ENCODE measurements at regions not wholly inside any gene's neighbourhood (a gene's known extent, or its start where the extent isn't known, plus 50 kb on each side); places are given as distances from the start of the nearest gene placed in this dataset.

DNA sequence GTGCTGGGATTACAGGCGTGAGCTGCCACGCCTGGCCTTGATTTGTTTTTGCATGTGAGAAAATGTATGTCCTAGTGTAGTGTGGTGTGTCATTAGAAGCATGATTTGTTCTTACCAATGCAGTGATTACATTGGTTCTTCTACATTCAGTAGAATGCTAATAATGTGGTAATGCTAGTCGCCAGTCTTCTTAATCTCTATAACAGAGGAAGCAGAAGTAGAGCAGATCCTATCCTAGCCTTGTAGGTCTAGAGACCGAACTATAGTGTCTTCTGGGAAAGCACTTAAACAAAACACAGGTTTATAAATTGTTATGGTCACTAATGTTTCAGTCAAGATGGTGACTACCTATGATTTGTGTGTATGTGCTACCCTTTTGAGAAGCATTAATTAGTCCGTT, 197.5 kb upstream of the DMRT1 start:
- TF ChIP-seq POLR2A (IDR thresholded peaks at IDR 0.05) (no peak), POLR2AphosphoS5 (IDR thresholded peaks at IDR 0.05) (no peak)
- TF ChIP-seq, protein P1, sequence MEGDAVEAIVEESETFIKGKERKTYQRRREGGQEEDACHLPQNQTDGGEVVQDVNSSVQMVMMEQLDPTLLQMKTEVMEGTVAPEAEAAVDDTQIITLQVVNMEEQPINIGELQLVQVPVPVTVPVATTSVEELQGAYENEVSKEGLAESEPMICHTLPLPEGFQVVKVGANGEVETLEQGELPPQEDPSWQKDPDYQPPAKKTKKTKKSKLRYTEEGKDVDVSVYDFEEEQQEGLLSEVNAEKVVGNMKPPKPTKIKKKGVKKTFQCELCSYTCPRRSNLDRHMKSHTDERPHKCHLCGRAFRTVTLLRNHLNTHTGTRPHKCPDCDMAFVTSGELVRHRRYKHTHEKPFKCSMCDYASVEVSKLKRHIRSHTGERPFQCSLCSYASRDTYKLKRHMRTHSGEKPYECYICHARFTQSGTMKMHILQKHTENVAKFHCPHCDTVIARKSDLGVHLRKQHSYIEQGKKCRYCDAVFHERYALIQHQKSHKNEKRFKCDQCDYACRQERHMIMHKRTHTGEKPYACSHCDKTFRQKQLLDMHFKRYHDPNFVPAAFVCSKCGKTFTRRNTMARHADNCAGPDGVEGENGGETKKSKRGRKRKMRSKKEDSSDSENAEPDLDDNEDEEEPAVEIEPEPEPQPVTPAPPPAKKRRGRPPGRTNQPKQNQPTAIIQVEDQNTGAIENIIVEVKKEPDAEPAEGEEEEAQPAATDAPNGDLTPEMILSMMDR (IDR thresholded peaks at IDR 0.05), result no peak

Data from prostate gland (tissue), 2 donors.